Heart left ventricle (tissue), 13 donors: ENCODE measurements at regions not wholly inside any gene's neighbourhood (a gene's known extent, or its start where the extent isn't known, plus 50 kb on each side); places are given as distances from the start of the nearest gene placed in this dataset.

Experiments
- CTCF ChIP-seq, 12 donors: fragments of 200-600 bp; sonication (generic) in 4 of 12; IDR thresholded peaks; one replicate each; pipeline versions ENCODE4 v1.5.0 to v1.8.0; 2018 to 2022; ENCODE audit warnings: antibody characterized with exemption in 12 of 12, mild to moderate bottlenecking in 5 of 12
- POLR2A ChIP-seq, 2 donors: fragments of 450-650 bp; IDR thresholded peaks; one replicate each; pipeline ENCODE4 v1.6.1; 2017; ENCODE audit warnings: antibody characterized with exemption in 2 of 2, mild to moderate bottlenecking in 2 of 2, moderate library complexity in 2 of 2
- donor health status: ischemic (EF 13 %, LVEDD 7.1; RV severe dilation, severe dysfunction).
- donor health status: DM: no; HTN: yes; CAD: no.
- donor health status: DM: no; HTN: no; CAD: no.
- donor health status: ischemic (EF 25% LVEDD 6.9; RV normal size, moderate dysfunction).
- donor health status: ischemic (EF 25% LVEDD 5.7; RV mildly dilated, moderate dysfunction).
- donor health status: ischemic (EF 35%, LVEDD 5.7; RV mildly dilated, moderate dysfunction).
- donor health status: nonischemic (EF 11% LVEDD 7.7; RV severe dilation, severe dysfunction).
- donor health status: DM: yes; HTN: yes; CAD: no.
- donor health status: PGD.
- donor health status: ischemic (EF 29% LVEDD 5.4; RV normal size, mild dysfunction).
- donor health status: nonischemic (EF 23%, LVEDD 6.1; RV moderate dilation, normal function).

- TF ChIP-seq POLR2A (IDR thresholded peaks at IDR 0.05) (no peak), CTCF (IDR thresholded peaks at IDR 0.05) (no peak)
Measured at GRCh38 chr4:64737026-64737853, 328.0 kb upstream of the TECRL start.
